ENCODE measurements at regions not wholly inside any gene's neighbourhood (a gene's known extent, or its start where the extent isn't known, plus 50 kb on each side); places are given as distances from the start of the nearest gene placed in this dataset.

GRCh38 chr21:26754853-26755252, 90.4 kb downstream of the ADAMTS1 start:
- Mint-ChIP-seq H3K9me3 (no peaks in the 10 kb centered on the region), H3K36me3 (no peaks in the 10 kb centered on the region), H3K4me3 (no peak overlapping the region), H3K4me1 (no peaks in the 10 kb centered on the region), H3K27ac (no peak overlapping the region)
- no peak for ATAC-seq
- no peak for DNase-seq (ENCODE audit: low spot score in 2 of 2)

DNA sequence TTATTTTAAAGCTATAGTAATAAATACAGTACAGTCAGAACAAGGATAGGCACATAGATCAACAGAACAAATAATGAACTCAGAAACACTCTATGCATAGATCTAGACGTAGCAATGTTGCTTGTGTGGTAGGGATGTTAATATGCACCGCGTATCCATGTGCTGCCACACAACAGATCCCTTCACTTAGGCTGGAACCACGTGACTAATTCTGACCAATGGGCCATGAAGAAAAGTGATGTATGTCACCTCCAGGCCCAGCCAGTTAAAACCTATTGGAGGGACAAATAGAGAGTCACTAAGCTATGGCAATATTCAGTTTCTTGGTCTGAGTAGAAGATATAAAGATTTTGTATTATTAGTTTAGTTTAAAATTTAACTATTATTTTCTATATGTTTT, 91.4 kb downstream of the ADAMTS1 start:
- Mint-ChIP-seq H3K36me3 (no peaks in the 10 kb centered on the region), H3K4me3 (no peak overlapping the region), H3K4me1 (no peaks in the 10 kb centered on the region), H3K9me3 (no peaks in the 10 kb centered on the region), H3K27ac (no peak overlapping the region)
- ATAC-seq (no peak), DNase-seq (ENCODE audit: low spot score in 2 of 2) (no peak)

- no peaks in the 10 kb centered on the region for H3K4me1 Mint-ChIP-seq
- no peak for DNase-seq (ENCODE audit: low spot score in 2 of 2)
- no peak for ATAC-seq
- H3K9me3 Mint-ChIP-seq, result no peaks in the 10 kb centered on the region
- H3K36me3 Mint-ChIP-seq, result no peaks in the 10 kb centered on the region
- no peak overlapping the region for H3K4me3 Mint-ChIP-seq
- no peak overlapping the region for H3K27ac Mint-ChIP-seq
Measured at GRCh38 chr21:26752849-26753248, 92.4 kb downstream of the ADAMTS1 start.

- H3K4me1 Mint-ChIP-seq, result no peaks in the 10 kb centered on the region
- no peaks in the 10 kb centered on the region for H3K9me3 Mint-ChIP-seq
- ATAC-seq (no peak), DNase-seq (ENCODE audit: low spot score in 2 of 2) (no peak)
- H3K27ac Mint-ChIP-seq, result no peak overlapping the region
- no peaks in the 10 kb centered on the region for H3K36me3 Mint-ChIP-seq
- H3K4me3 Mint-ChIP-seq, result no peak overlapping the region
Measured at GRCh38 chr21:26751305-26751704, 93.9 kb downstream of the ADAMTS1 start.

DNA sequence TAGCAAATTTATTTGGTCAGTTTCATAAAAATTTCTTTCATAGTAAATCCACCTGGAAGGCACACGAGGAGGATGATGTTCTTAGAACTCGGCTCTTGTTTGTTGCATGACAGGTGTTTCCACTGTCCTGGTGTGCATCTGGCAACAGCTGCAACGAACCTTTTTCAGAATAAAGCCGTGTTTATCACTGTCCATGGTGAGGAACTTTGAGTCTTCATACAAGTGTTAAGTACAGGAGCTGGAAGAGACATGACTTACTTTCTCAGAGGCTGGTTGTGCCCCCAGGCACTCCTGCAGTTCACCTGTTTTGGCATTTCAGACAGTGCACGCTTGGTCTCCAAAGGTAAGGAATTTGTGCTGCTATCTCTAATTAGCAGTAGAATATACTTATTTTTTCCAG, 97.1 kb downstream of the ADAMTS1 start:
- no peak overlapping the region for H3K4me3 Mint-ChIP-seq
- H3K36me3 Mint-ChIP-seq, result no peaks in the 10 kb centered on the region
- H3K4me1 Mint-ChIP-seq, result no peaks in the 10 kb centered on the region
- peaks cover 3% of the 10 kb centered on the region for H3K9me3 Mint-ChIP-seq
- ATAC-seq, result no peak
- H3K27ac Mint-ChIP-seq, result no peak overlapping the region
- no peak for DNase-seq (ENCODE audit: low spot score in 2 of 2)

- H3K9me3 Mint-ChIP-seq, result peaks cover 3% of the 10 kb centered on the region
- H3K4me1 Mint-ChIP-seq, result no peaks in the 10 kb centered on the region
- no peaks in the 10 kb centered on the region for H3K36me3 Mint-ChIP-seq
- DNase-seq (ENCODE audit: low spot score in 2 of 2) (no peak), ATAC-seq (no peak)
- no peak overlapping the region for H3K27ac Mint-ChIP-seq
- H3K4me3 Mint-ChIP-seq, result no peak overlapping the region
Measured at GRCh38 chr21:26747216-26747615, 98.0 kb downstream of the ADAMTS1 start.

DNA sequence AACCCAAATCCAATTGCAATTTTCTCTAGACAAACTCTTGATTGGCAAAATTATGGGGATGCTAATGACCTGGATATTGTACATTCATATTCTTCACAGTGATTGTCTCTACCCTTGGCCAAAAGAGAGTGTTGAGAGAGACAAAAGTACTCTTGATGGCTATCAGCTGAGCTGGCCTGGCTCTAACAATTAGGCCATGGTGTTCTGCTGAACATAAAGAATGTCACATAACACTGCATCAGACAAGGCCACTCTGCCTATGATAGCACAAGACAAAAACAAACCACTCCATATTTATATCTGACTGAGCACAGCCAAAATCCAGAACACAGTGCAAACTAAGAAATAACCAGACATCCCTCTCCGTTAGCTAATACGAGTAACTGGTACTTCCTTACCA, 101.7 kb downstream of the ADAMTS1 start:
- Mint-ChIP-seq H3K4me1 (no peaks in the 10 kb centered on the region), H3K36me3 (no peaks in the 10 kb centered on the region), H3K27ac (no peak overlapping the region), H3K4me3 (no peak overlapping the region), H3K9me3 (peaks cover 3% of the 10 kb centered on the region)
- ATAC-seq, result no peak
- no peak for DNase-seq (ENCODE audit: low spot score in 2 of 2)

GRCh38 chr21:26739189-26739588, 106.0 kb downstream of the ADAMTS1 start:
- DNase-seq (ENCODE audit: low spot score in 2 of 2) (no peak), ATAC-seq (no peak)
- Mint-ChIP-seq H3K36me3 (no peaks in the 10 kb centered on the region), H3K4me1 (no peaks in the 10 kb centered on the region), H3K9me3 (peaks cover 3% of the 10 kb centered on the region), H3K4me3 (no peak overlapping the region), H3K27ac (no peak overlapping the region)

DNA sequence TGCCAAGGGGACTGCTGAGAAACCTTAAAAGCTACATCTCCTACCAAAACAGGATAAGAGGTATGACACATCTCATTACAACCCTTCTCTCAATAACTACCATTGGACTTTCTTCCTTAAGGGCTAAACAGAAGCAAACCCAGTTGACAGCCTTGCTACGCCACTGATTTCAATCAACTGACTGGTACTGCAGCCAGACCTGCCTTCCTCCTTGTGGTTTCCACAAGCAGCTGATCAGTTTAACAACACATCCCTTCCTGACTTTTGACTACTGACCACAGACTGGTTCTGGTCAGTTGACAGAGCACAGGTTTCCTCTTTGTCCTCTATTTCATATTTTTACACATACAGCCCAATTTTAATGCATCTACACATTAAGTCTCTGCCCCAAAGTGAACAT, 108.8 kb downstream of the ADAMTS1 start:
- ATAC-seq (no peak), DNase-seq (ENCODE audit: low spot score in 2 of 2) (no peak)
- H3K36me3 Mint-ChIP-seq, result no peaks in the 10 kb centered on the region
- H3K27ac Mint-ChIP-seq, result no peak overlapping the region
- H3K4me1 Mint-ChIP-seq, result no peaks in the 10 kb centered on the region
- H3K4me3 Mint-ChIP-seq, result no peak overlapping the region
- no peaks in the 10 kb centered on the region for H3K9me3 Mint-ChIP-seq

GRCh38 chr21:26732432-26733221, 112.6 kb downstream of the ADAMTS1 start:
- no peaks in the 10 kb centered on the region for H3K9me3 Mint-ChIP-seq
- no peak overlapping the region for H3K4me3 Mint-ChIP-seq
- no peaks in the 10 kb centered on the region for H3K36me3 Mint-ChIP-seq
- DNase-seq (ENCODE audit: low spot score in 2 of 2), result no peak
- ATAC-seq, result no peak
- H3K4me1 Mint-ChIP-seq, result no peaks in the 10 kb centered on the region
- no peak overlapping the region for H3K27ac Mint-ChIP-seq

- H3K27ac Mint-ChIP-seq, result no peak overlapping the region
- no peaks in the 10 kb centered on the region for H3K9me3 Mint-ChIP-seq
- no peaks in the 10 kb centered on the region for H3K4me1 Mint-ChIP-seq
- no peak for DNase-seq (ENCODE audit: low spot score in 2 of 2)
- ATAC-seq, result no peak
- H3K4me3 Mint-ChIP-seq, result no peak overlapping the region
- no peaks in the 10 kb centered on the region for H3K36me3 Mint-ChIP-seq
Measured at GRCh38 chr21:26719750-26720149, 125.5 kb downstream of the ADAMTS1 start.

GRCh38 chr21:26717146-26717739, 128.0 kb downstream of the ADAMTS1 start:
- no peaks in the 10 kb centered on the region for H3K9me3 Mint-ChIP-seq
- no peaks in the 10 kb centered on the region for H3K4me1 Mint-ChIP-seq
- ATAC-seq (no peak), DNase-seq (ENCODE audit: low spot score in 2 of 2) (no peak)
- H3K27ac Mint-ChIP-seq, result no peak overlapping the region
- no peaks in the 10 kb centered on the region for H3K36me3 Mint-ChIP-seq
- H3K4me3 Mint-ChIP-seq, result no peak overlapping the region

GRCh38 chr21:26715878-26716506, 129.2 kb downstream of the ADAMTS1 start:
- DNase-seq (ENCODE audit: low spot score in 2 of 2) (peak in 1 of 2 donors; percentile 49), ATAC-seq (peak; percentile 51)
- Mint-ChIP-seq H3K27ac (no peak overlapping the region), H3K9me3 (no peaks in the 10 kb centered on the region), H3K4me3 (no peak overlapping the region), H3K4me1 (no peaks in the 10 kb centered on the region), H3K36me3 (no peaks in the 10 kb centered on the region)

DNA sequence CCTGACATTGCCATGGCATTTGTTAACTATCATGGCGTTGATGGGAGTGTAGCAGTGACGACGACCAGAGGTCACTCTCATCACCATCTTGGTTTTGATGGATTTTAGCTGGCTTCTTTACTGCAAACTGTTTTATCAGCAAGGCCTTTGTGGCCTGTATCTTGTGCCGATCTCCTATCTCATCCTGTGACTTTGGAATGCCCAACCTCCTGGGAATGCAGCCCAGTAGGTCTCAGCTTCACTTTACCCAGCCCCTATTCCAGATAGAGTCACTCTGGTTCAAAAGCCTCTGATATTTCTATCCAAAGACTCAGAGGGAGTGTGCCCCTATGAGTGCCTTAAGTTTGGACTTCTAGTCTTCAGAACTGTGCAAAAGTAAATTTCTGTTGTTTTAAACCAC, 130.1 kb downstream of the ADAMTS1 start:
- H3K36me3 Mint-ChIP-seq, result no peaks in the 10 kb centered on the region
- no peak overlapping the region for H3K27ac Mint-ChIP-seq
- H3K4me1 Mint-ChIP-seq, result no peaks in the 10 kb centered on the region
- no peaks in the 10 kb centered on the region for H3K9me3 Mint-ChIP-seq
- ATAC-seq (no peak), DNase-seq (ENCODE audit: low spot score in 2 of 2) (no peak)
- no peak overlapping the region for H3K4me3 Mint-ChIP-seq

DNA sequence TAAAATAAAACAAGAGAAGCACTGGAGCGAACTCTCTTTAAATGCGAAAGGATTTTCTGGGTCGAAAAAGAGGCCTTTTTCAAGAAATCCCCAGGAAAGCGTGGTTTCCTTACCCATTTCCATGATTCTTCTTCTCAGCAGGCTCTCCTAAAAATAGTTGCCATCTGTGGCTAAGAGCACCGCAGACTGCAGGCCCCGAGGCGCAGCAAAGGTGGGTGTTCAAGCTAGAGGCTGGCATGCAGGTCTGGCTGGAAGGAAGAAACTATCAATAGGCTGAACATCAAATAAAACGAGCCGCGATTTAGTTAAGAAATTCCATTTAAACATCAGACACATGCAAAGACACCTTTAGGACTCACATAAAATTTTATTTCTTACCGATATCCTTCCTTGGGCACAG, 135.1 kb downstream of the ADAMTS1 start:
- H3K9me3 Mint-ChIP-seq, result no peaks in the 10 kb centered on the region
- no peak overlapping the region for H3K4me3 Mint-ChIP-seq
- ATAC-seq (no peak), DNase-seq (ENCODE audit: low spot score in 2 of 2) (no peak)
- H3K36me3 Mint-ChIP-seq, result no peaks in the 10 kb centered on the region
- no peaks in the 10 kb centered on the region for H3K4me1 Mint-ChIP-seq
- no peak overlapping the region for H3K27ac Mint-ChIP-seq

DNA sequence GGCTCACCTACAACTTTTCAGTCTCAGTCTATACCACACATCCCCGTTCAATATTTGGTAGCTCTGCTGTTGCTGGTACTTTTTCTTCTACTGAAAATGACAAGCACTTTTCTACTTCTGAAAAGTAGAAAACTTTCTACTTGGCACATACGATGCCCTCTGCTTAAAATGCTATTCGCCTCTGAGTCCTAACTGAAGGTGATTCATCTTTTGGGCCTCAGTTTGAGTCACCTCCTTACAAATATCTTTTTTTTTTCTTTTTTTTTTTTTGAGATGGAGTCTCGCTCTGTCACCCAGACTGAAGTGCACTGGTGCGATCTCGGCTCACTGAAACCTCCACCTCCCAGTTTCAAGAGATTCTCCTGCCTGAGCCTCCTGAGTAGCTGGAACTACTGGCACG, 136.0 kb upstream of the CYYR1 start:
- H3K36me3 Mint-ChIP-seq, result no peaks in the 10 kb centered on the region
- H3K27ac Mint-ChIP-seq, result no peak overlapping the region
- H3K4me1 Mint-ChIP-seq, result no peaks in the 10 kb centered on the region
- DNase-seq (ENCODE audit: low spot score in 2 of 2) (no peak), ATAC-seq (no peak)
- no peaks in the 10 kb centered on the region for H3K9me3 Mint-ChIP-seq
- no peak overlapping the region for H3K4me3 Mint-ChIP-seq

Data from stimulated activated effector memory CD8-positive, alpha-beta T cell treated with anti-CD3 and anti-CD28 coated beads, Interleukin-12 subunit alpha, Interleukin-12 subunit beta, amount 100 ng/mL, for 72 hours (primary cell).